DND-41 (cell line): ENCODE measurements at regions not wholly inside any gene's neighbourhood (a gene's known extent, or its start where the extent isn't known, plus 50 kb on each side); places are given as distances from the start of the nearest gene placed in this dataset.

Experiments
- CTCF ChIP-seq: IDR thresholded peaks from 2 replicates; pipeline ENCODE4 v1.5.1; 2012; ENCODE audit warnings: borderline replicate concordance, low read length, moderate library complexity, mild to moderate bottlenecking; ENCODE audit not compliant: poor library complexity, severe bottlenecking; ENCODE audit errors: extremely low read depth
- EZH2 ChIP-seq: IDR thresholded peaks from 3 replicates; pipeline ENCODE4 v1.6.1; 2012; ENCODE audit warnings: borderline replicate concordance, low read depth, mild to moderate bottlenecking, moderate library complexity, low read length, inconsistent platforms; ENCODE audit not compliant: severe bottlenecking

DNA sequence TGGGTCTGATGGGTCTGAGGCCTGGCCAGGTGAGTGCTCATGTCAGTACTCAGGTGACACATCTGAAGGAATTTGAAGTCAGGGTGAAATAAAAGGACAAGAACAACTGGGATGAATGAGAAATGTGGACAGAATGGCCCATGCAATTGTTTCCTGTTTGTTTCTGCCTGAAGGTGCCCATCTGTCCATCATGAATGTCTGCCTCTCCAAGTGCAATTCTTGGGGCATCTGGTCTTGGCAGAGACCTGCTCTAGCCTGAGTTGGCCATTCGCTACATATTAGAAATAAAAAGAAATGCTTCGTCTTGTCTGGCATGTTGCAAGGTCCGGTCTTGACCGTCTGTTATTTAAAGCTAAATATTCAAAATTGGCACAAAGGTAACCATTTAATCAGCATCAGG is 142.0 kb upstream of the AGBL1 start:
- TF ChIP-seq CTCF (no peak), EZH2 (no peak)
